SK-N-SH treated with all-trans-retinoic acid at 6 μM for 48 hours (cell line): ENCODE measurements at regions not wholly inside any gene's neighbourhood (a gene's known extent, or its start where the extent isn't known, plus 50 kb on each side); places are given as distances from the start of the nearest gene placed in this dataset.
A peak's percentile ranks its signal among the peaks of the same experiment; 100 is the strongest.

Experiments
- ATAC-seq: fragments of 200-7000 bp; cut with Tn5 transposase; 3 replicates; pipeline ENCODE4 v1.9.1; 2020; ENCODE audit warnings: mild to moderate bottlenecking, moderate library complexity
- ARNTL ChIP-seq: fragments of 450-650 bp; formaldehyde crosslinking; IDR thresholded peaks from 2 replicates; pipeline ENCODE4 v1.5.0; 2020; ENCODE audit warnings: low read depth, mild to moderate bottlenecking, moderate library complexity, borderline replicate concordance
- CREB5 ChIP-seq: fragments of 250-450 bp; sonication (Bioruptor Pico); IDR thresholded peaks from 2 replicates; pipeline ENCODE4 v1.5.1; 2020; ENCODE audit warnings: low read depth, mild to moderate bottlenecking, moderate library complexity
- CSDC2 ChIP-seq: fragments of 250-450 bp; sonication (Bioruptor Pico); IDR thresholded peaks from 2 replicates; pipeline ENCODE4 v1.5.0; 2020; ENCODE audit warnings: mild to moderate bottlenecking, moderate library complexity
- CSRNP3 ChIP-seq: fragments of 250-450 bp; sonication (Bioruptor Pico); IDR thresholded peaks from 2 replicates; pipeline ENCODE4 v1.5.1; 2021; ENCODE audit warnings: mild to moderate bottlenecking, moderate library complexity
- ESRRG ChIP-seq: fragments of 250-450 bp; sonication (Bioruptor Pico); IDR thresholded peaks from 2 replicates; pipeline ENCODE4 v1.6.1; 2021; ENCODE audit warnings: mild to moderate bottlenecking
- GLIS3 ChIP-seq: fragments of 250-450 bp; sonication (Bioruptor Pico); IDR thresholded peaks from 2 replicates; pipeline ENCODE4 v1.5.0; 2020; ENCODE audit warnings: mild to moderate bottlenecking, moderate library complexity
- ISL1 ChIP-seq: fragments of 250-450 bp; sonication (Bioruptor Pico); IDR thresholded peaks from 2 replicates; pipeline ENCODE4 v2.1.2; 2022; ENCODE audit warnings: mild to moderate bottlenecking, moderate library complexity
- OSR1 ChIP-seq: fragments of 250-450 bp; sonication (Bioruptor Pico); IDR thresholded peaks from 2 replicates; pipeline ENCODE4 v1.8.0; 2022; ENCODE audit warnings: moderate library complexity, mild to moderate bottlenecking, inconsistent platforms
- PATZ1 ChIP-seq: fragments of 250-450 bp; sonication (Bioruptor Pico); IDR thresholded peaks from 2 replicates; pipeline ENCODE4 v1.8.0; 2020; ENCODE audit warnings: mild to moderate bottlenecking, moderate library complexity, borderline replicate concordance
- POU6F1 ChIP-seq: fragments of 250-450 bp; sonication (Bioruptor Pico); IDR thresholded peaks from 2 replicates; pipeline ENCODE4 v1.8.0; 2021; ENCODE audit warnings: low read depth, mild to moderate bottlenecking, moderate library complexity, borderline replicate concordance
- PPARA ChIP-seq: fragments of 250-450 bp; sonication (Bioruptor Pico); IDR thresholded peaks from 2 replicates; pipeline ENCODE4 v1.5.0; 2020; ENCODE audit warnings: mild to moderate bottlenecking, borderline replicate concordance
- RARB ChIP-seq: fragments of 250-450 bp; sonication (Bioruptor Pico); IDR thresholded peaks from 2 replicates; pipeline ENCODE4 v1.8.0; 2021; ENCODE audit warnings: mild to moderate bottlenecking, moderate library complexity
- TCF4 ChIP-seq: fragments of 250-450 bp; sonication (Bioruptor Pico); IDR thresholded peaks from 2 replicates; pipeline ENCODE4 v1.8.0; 2021; ENCODE audit warnings: mild to moderate bottlenecking, moderate library complexity, borderline replicate concordance
- TOX ChIP-seq: fragments of 250-450 bp; sonication (Bioruptor Pico); IDR thresholded peaks from 2 replicates; pipeline ENCODE4 v1.8.0; 2021; ENCODE audit warnings: mild to moderate bottlenecking, moderate library complexity, borderline replicate concordance
- TSHZ2 ChIP-seq: fragments of 250-450 bp; sonication (Bioruptor Pico); IDR thresholded peaks from 2 replicates; pipeline ENCODE4 v1.5.0; 2020; ENCODE audit warnings: mild to moderate bottlenecking, moderate library complexity
- ZC3H10 ChIP-seq: fragments of 250-450 bp; sonication (Bioruptor Pico); IDR thresholded peaks from 2 replicates; pipeline ENCODE4 v1.5.1; 2021; ENCODE audit warnings: mild to moderate bottlenecking, moderate library complexity
- ZFP3 ChIP-seq: fragments of 250-450 bp; sonication (Bioruptor Pico); IDR thresholded peaks from 2 replicates; pipeline ENCODE4 v1.5.0; 2020; ENCODE audit warnings: mild to moderate bottlenecking, moderate library complexity
- ZFP30 ChIP-seq: fragments of 450-650 bp; formaldehyde crosslinking; IDR thresholded peaks from 2 replicates; pipeline ENCODE4 v1.5.0; 2022; ENCODE audit warnings: mild to moderate bottlenecking, moderate library complexity
- ZNF565 ChIP-seq: fragments of 450-650 bp; formaldehyde crosslinking; conservative IDR thresholded peaks from 2 replicates; pipeline ENCODE4 v1.5.0; 2020; ENCODE audit warnings: low read depth, mild to moderate bottlenecking, moderate library complexity
- ZNF70 ChIP-seq: fragments of 450-650 bp; formaldehyde crosslinking; IDR thresholded peaks from 2 replicates; pipeline ENCODE4 v1.5.0; 2020; ENCODE audit warnings: mild to moderate bottlenecking, moderate library complexity
- ZNF8 ChIP-seq: fragments of 450-650 bp; formaldehyde crosslinking; IDR thresholded peaks from 2 replicates; pipeline ENCODE4 v1.5.0; 2020; ENCODE audit warnings: mild to moderate bottlenecking, moderate library complexity

- peak; percentile 67 for ATAC-seq
- TF ChIP-seq ZC3H10 (no peak), OSR1 (no peak), PATZ1 (no peak), CREB5 (no peak), ZNF70 (CRISPR knock-in tag) (no peak), POU6F1 (CRISPR knock-in tag) (no peak), TCF4 (CRISPR knock-in tag) (no peak), ZFP30 (CRISPR knock-in tag) (no peak), CSRNP3 (CRISPR knock-in tag) (no peak), ISL1 (CRISPR knock-in tag) (no peak), RARB (CRISPR knock-in tag) (no peak), ARNTL (CRISPR knock-in tag) (no peak), GLIS3 (CRISPR knock-in tag) (no peak), TOX (CRISPR knock-in tag) (no peak), ZFP3 (CRISPR knock-in tag) (no peak), TSHZ2 (CRISPR knock-in tag) (no peak), PPARA (CRISPR knock-in tag) (no peak), ZNF8 (CRISPR knock-in tag) (no peak), CSDC2 (CRISPR knock-in tag) (no peak), ESRRG (CRISPR knock-in tag) (no peak)
These were observed 145.0 kb upstream of the TNC start for GRCh38 chr9:115262952-115263351.

- no peak for ATAC-seq
- no peak for TF ChIP-seq ARNTL (CRISPR knock-in tag)
- TF ChIP-seq, all 23 proteins: peak for 0
These were observed 145.6 kb upstream of the TNC start for GRCh38 chr9:115263371-115264075.

GRCh38 chr9:115264313-115264712, 146.4 kb upstream of the TNC start:
- ATAC-seq, result peak; percentile 31
- TF ChIP-seq CSRNP3 (CRISPR knock-in tag), result no peak
- no peak for TF ChIP-seq ESRRG (CRISPR knock-in tag)
- TF ChIP-seq ZNF565 (CRISPR knock-in tag), result no peak
- no peak for TF ChIP-seq ARNTL (CRISPR knock-in tag)
- no peak for TF ChIP-seq RARB (CRISPR knock-in tag)
